Peyer's patch (tissue), 4 donors: ENCODE measurements at regions not wholly inside any gene's neighbourhood (a gene's known extent, or its start where the extent isn't known, plus 50 kb on each side); places are given as distances from the start of the nearest gene placed in this dataset.

ENCODE experiments used
- DNase-seq, 3 donors: peaks; one replicate each; pipeline ENCODE4 v3.0.0-alpha.2; 2017 to 2019
- H3K27ac ChIP-seq, 4 donors: fragments of 200-600 bp; sonication (generic); one replicate each; pipeline ENCODE4 v1.5.1; 2016 to 2019
- H3K27me3 ChIP-seq, 2 donors: fragments of 200-600 bp; sonication (generic); one replicate each; pipeline ENCODE4 v1.5.1; 2019
- H3K36me3 ChIP-seq, 3 donors: fragments of 200-600 bp; sonication (generic); one replicate each; pipeline ENCODE4 v1.5.1; 2016 to 2019
- H3K4me1 ChIP-seq, 4 donors: fragments of 200-600 bp; sonication (generic); one replicate each; pipeline ENCODE4 v1.5.1; 2016 to 2019
- H3K4me3 ChIP-seq, 4 donors: fragments of 200-600 bp; sonication (generic); 1 replicate in 3 of 4; 2 replicates in 1 of 4; pipeline ENCODE4 v1.5.1; 2016 to 2019; ENCODE audit warnings: mild to moderate bottlenecking in 1 of 4
- H3K9me3 ChIP-seq, 4 donors: fragments of 200-600 bp; sonication (generic); one replicate each; pipeline ENCODE4 v1.5.1; 2016 to 2019; ENCODE audit warnings: mild to moderate bottlenecking in 1 of 4
- CTCF ChIP-seq, 6 experiments: fragments of 450-650 bp in 4 of 6; fragments of 200-600 bp in 2 of 6; sonication (generic) in 1 of 6; IDR thresholded peaks; one replicate each; pipeline ENCODE4 v1.5.1; 2017 to 2019; ENCODE audit warnings: antibody characterized with exemption in 6 of 6, mild to moderate bottlenecking in 3 of 6, moderate library complexity in 1 of 6
- POLR2A ChIP-seq, 2 donors: fragments of 450-650 bp; IDR thresholded peaks; one replicate each; pipeline ENCODE4 v1.5.1; 2017; ENCODE audit warnings: antibody characterized with exemption in 2 of 2, mild to moderate bottlenecking in 2 of 2, moderate library complexity in 2 of 2

GRCh38 chr20:56143759-56144158 is 104.8 kb upstream of the MC3R start:
- DNase-seq: no peak
- TF ChIP-seq CTCF (IDR thresholded peaks at IDR 0.05): no peak
- no peak for TF ChIP-seq POLR2A (IDR thresholded peaks at IDR 0.05)
- Histone ChIP-seq H3K36me3 (no peaks in the 10 kb centered on the region), H3K27me3 (no peaks in the 10 kb centered on the region), H3K4me1 (no peaks in the 10 kb centered on the region), H3K9me3 (peaks cover 0 to 13% (median 0%) of the 10 kb centered on the region in 4 donors), H3K4me3 (no peak overlapping the region), H3K27ac (no peak overlapping the region)

GRCh38 chr20:56151834-56152233 is 96.7 kb upstream of the MC3R start:
- H3K9me3 ChIP-seq: no peaks in the 10 kb centered on the region
- no peaks in the 10 kb centered on the region for H3K4me1 ChIP-seq
- H3K27me3 ChIP-seq: no peaks in the 10 kb centered on the region
- H3K27ac ChIP-seq: no peak overlapping the region
- no peak overlapping the region for H3K4me3 ChIP-seq
- no peak for TF ChIP-seq CTCF (IDR thresholded peaks at IDR 0.05)
- no peak for TF ChIP-seq POLR2A (IDR thresholded peaks at IDR 0.05)
- no peaks in the 10 kb centered on the region for H3K36me3 ChIP-seq
- no peak for DNase-seq

GRCh38 chr20:56153926-56154325 is 94.6 kb upstream of the MC3R start:
- no peaks in the 10 kb centered on the region for H3K27me3 ChIP-seq
- no peaks in the 10 kb centered on the region for H3K4me1 ChIP-seq
- H3K36me3 ChIP-seq: no peaks in the 10 kb centered on the region
- H3K27ac ChIP-seq: no peak overlapping the region
- no peak for TF ChIP-seq POLR2A (IDR thresholded peaks at IDR 0.05)
- TF ChIP-seq CTCF (IDR thresholded peaks at IDR 0.05): no peak
- no peaks in the 10 kb centered on the region for H3K9me3 ChIP-seq
- no peak overlapping the region for H3K4me3 ChIP-seq
- no peak for DNase-seq

GRCh38 chr20:56155625-56156024 is 92.9 kb upstream of the MC3R start:
- H3K36me3 ChIP-seq: no peaks in the 10 kb centered on the region
- no peaks in the 10 kb centered on the region for H3K27me3 ChIP-seq
- H3K4me1 ChIP-seq: no peaks in the 10 kb centered on the region
- TF ChIP-seq CTCF (IDR thresholded peaks at IDR 0.05) (no peak), POLR2A (IDR thresholded peaks at IDR 0.05) (no peak)
- H3K4me3 ChIP-seq: no peak overlapping the region
- no peak overlapping the region for H3K27ac ChIP-seq
- H3K9me3 ChIP-seq: no peaks in the 10 kb centered on the region
- DNase-seq: no peak

- H3K27me3 ChIP-seq: no peaks in the 10 kb centered on the region
- TF ChIP-seq POLR2A (IDR thresholded peaks at IDR 0.05): no peak
- TF ChIP-seq CTCF (IDR thresholded peaks at IDR 0.05): no peak
- DNase-seq: no peak
- H3K4me3 ChIP-seq: no peak overlapping the region
- H3K27ac ChIP-seq: no peak overlapping the region
- no peaks in the 10 kb centered on the region for H3K9me3 ChIP-seq
- H3K36me3 ChIP-seq: no peaks in the 10 kb centered on the region
- H3K4me1 ChIP-seq: no peaks in the 10 kb centered on the region
These were observed 90.9 kb upstream of the MC3R start for GRCh38 chr20:56157530-56158203.

GRCh38 chr20:56158489-56158888 is 90.0 kb upstream of the MC3R start:
- no peak for TF ChIP-seq CTCF (IDR thresholded peaks at IDR 0.05)
- no peak for TF ChIP-seq POLR2A (IDR thresholded peaks at IDR 0.05)

More at GRCh38 chr20:56158489-56158888, 90.0 kb upstream of the MC3R start:
- no peak overlapping the region for H3K27ac ChIP-seq
- no peak for DNase-seq
- H3K36me3 ChIP-seq: no peaks in the 10 kb centered on the region
- H3K27me3 ChIP-seq: no peaks in the 10 kb centered on the region
- no peak overlapping the region for H3K4me3 ChIP-seq
- H3K9me3 ChIP-seq: no peaks in the 10 kb centered on the region
- H3K4me1 ChIP-seq: no peaks in the 10 kb centered on the region
